B cell (primary cell): ENCODE measurements at regions not wholly inside any gene's neighbourhood (a gene's known extent, or its start where the extent isn't known, plus 50 kb on each side); places are given as distances from the start of the nearest gene placed in this dataset.

Source experiments
- EZH2 ChIP-seq: IDR thresholded peaks from 2 replicates; pipeline ENCODE4 v1.6.1; 2012; ENCODE audit warnings: borderline replicate concordance, low read depth, mild to moderate bottlenecking, moderate library complexity, low read length; ENCODE audit not compliant: insufficient read depth, poor library complexity, severe bottlenecking
- TF ChIP-seq, protein P1 (sequence below): fragments of 200-600 bp; IDR thresholded peaks from one replicate; pipeline ENCODE4 v1.8.0; 2022; ENCODE audit warnings: antibody characterized with exemption, mild to moderate bottlenecking

DNA sequence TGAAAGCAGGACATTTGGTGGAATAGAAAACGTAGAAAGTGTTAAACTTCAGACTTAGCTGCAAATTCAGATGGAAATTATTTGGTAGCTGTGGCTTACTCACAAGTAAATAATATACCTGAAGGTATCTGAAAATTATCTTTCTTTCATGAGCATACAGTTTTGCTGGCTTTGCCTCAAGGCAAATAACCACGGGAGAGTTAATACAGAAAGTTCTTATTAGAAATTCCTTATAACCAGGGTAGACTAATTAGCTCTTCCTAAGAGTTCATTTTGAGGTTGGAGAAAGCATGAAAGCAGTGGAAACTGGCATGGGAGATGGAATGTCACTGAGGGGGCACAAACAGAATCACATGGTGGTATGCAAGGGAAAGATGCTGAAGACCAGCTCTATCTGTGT, 217.5 kb downstream of the CD83 start:
- TF ChIP-seq, protein P1, sequence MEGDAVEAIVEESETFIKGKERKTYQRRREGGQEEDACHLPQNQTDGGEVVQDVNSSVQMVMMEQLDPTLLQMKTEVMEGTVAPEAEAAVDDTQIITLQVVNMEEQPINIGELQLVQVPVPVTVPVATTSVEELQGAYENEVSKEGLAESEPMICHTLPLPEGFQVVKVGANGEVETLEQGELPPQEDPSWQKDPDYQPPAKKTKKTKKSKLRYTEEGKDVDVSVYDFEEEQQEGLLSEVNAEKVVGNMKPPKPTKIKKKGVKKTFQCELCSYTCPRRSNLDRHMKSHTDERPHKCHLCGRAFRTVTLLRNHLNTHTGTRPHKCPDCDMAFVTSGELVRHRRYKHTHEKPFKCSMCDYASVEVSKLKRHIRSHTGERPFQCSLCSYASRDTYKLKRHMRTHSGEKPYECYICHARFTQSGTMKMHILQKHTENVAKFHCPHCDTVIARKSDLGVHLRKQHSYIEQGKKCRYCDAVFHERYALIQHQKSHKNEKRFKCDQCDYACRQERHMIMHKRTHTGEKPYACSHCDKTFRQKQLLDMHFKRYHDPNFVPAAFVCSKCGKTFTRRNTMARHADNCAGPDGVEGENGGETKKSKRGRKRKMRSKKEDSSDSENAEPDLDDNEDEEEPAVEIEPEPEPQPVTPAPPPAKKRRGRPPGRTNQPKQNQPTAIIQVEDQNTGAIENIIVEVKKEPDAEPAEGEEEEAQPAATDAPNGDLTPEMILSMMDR = no peak
- TF ChIP-seq EZH2 = no peak
